ENCODE measurements at regions not wholly inside any gene's neighbourhood (a gene's known extent, or its start where the extent isn't known, plus 50 kb on each side); places are given as distances from the start of the nearest gene placed in this dataset.
"Not testable (repeated sequence)": the region's sequence is repeated elsewhere in the genome, so short reads cannot be mapped to it uniquely, and the experiment has no call there.

DNA sequence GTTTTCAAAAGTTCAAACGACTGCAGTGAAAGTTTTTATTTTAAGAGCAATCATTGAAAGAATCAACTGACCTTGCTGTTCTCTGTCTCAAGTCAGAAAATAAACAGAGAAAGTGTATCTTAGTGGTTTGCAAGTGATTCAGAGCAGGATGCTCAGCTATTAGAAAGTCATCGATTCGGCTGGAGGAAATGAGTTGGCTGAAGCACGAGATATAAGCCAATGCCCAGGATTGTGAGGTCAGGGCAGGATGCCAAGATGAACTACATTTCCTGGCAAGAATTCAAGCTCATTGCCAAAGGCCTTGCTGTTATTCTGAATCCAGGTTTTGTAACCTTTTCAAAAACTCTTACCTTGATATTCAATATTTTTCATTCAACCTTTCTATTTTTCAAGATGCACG is 541.4 kb upstream of the BOD1L1 start:
- H3K4me1 ChIP-seq = peaks cover 8% of the 10 kb centered on the region
- H3K27me3 ChIP-seq (ENCODE audit: low read depth) = no peaks in the 10 kb centered on the region
- H3K4me3 ChIP-seq = no peak overlapping the region
- no peaks in the 10 kb centered on the region for H3K9me3 ChIP-seq
- no peak for DNase-seq
- intact Hi-C loops (cut with DNase I) = no loop called here
- TF ChIP-seq, protein P1, sequence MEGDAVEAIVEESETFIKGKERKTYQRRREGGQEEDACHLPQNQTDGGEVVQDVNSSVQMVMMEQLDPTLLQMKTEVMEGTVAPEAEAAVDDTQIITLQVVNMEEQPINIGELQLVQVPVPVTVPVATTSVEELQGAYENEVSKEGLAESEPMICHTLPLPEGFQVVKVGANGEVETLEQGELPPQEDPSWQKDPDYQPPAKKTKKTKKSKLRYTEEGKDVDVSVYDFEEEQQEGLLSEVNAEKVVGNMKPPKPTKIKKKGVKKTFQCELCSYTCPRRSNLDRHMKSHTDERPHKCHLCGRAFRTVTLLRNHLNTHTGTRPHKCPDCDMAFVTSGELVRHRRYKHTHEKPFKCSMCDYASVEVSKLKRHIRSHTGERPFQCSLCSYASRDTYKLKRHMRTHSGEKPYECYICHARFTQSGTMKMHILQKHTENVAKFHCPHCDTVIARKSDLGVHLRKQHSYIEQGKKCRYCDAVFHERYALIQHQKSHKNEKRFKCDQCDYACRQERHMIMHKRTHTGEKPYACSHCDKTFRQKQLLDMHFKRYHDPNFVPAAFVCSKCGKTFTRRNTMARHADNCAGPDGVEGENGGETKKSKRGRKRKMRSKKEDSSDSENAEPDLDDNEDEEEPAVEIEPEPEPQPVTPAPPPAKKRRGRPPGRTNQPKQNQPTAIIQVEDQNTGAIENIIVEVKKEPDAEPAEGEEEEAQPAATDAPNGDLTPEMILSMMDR (IDR thresholded peaks at IDR 0.05) = no peak
- H3K36me3 ChIP-seq = no peaks in the 10 kb centered on the region
- no peak for ATAC-seq
- H3K27ac ChIP-seq = no peak overlapping the region

DNA sequence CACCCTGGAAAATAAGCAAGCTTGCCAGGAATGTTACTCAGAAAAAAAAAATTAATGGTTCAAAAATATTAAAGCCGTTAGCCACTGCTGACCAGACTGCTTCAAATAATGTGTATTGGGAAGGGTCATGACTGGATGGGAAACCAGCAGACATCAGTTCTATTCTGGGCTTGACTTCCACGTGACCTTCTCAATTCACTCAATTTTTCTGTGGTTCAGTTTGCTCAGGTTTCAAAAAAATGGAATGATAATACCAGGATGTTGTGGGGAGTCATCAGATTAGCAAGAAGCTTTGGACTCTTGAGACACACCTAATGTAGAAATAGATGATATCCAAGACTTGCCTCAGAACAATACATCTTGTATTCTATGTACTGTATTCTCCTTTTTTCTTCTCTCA is 541.9 kb upstream of the BOD1L1 start:
- intact Hi-C loops (cut with DNase I) = no loop called here
- TF ChIP-seq, protein P1 (IDR thresholded peaks at IDR 0.05) = no peak
- Histone ChIP-seq H3K27me3 (ENCODE audit: low read depth) (no peaks in the 10 kb centered on the region), H3K27ac (no peak overlapping the region), H3K9me3 (no peaks in the 10 kb centered on the region), H3K36me3 (no peaks in the 10 kb centered on the region), H3K4me1 (peaks cover 8% of the 10 kb centered on the region), H3K4me3 (no peak overlapping the region)
- ATAC-seq = no peak
- DNase-seq = no peak

DNA sequence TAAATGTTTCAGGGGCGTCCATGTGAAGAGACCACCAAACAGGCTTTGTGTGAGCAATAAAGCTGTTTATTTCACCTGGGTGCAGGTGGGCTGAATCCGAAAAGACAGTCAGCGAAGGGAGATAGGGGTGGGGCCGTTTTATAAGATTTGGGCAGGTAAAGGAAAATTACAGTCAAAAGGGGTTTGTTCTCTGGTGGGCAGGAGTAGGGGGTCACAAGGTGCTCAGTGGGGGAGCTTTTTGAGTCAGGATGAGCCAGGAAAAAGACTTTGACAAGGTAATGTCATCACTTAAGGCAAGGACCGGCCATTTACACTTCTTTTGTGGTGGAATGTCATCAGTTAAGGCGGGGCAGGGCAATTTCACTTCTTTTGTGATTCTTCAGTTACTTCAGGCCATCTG is 542.4 kb upstream of the BOD1L1 start:
- ATAC-seq; H3K4me1 ChIP-seq; H3K9me3 ChIP-seq; H3K27me3 ChIP-seq (ENCODE audit: low read depth); DNase-seq; H3K36me3 ChIP-seq; H3K27ac ChIP-seq; H3K4me3 ChIP-seq; intact Hi-C loops (cut with DNase I): not testable (repeated sequence)

DNA sequence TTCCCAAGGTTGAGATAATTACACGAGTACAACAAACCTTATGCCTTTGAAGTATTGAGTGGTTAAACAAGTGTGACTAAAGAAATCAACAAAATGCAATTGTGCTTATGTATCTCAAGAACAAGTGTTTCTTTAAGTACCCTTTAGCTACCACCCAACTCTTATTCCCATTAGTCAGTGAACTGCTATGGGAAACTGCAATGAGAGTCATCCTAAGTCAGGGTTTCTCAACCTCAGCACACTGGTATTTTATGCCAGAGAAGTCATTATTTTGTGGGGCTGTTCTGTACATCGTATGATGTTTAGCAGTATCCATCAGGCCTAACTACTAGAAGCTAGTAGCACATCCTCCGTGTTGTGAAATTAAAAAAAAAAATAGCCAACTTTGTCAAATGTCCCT is 549.1 kb upstream of the BOD1L1 start:
- DNase-seq (no peak), ATAC-seq (no peak)
- H3K27ac ChIP-seq = no peak overlapping the region
- H3K4me3 ChIP-seq = no peak overlapping the region
- H3K27me3 ChIP-seq (ENCODE audit: low read depth) = no peaks in the 10 kb centered on the region
- no peaks in the 10 kb centered on the region for H3K36me3 ChIP-seq
- H3K4me1 ChIP-seq = peaks cover 13% of the 10 kb centered on the region
- no peaks in the 10 kb centered on the region for H3K9me3 ChIP-seq
- intact Hi-C loops (cut with DNase I) = no loop called here
- TF ChIP-seq, protein P1 (IDR thresholded peaks at IDR 0.05) = no peak

DNA sequence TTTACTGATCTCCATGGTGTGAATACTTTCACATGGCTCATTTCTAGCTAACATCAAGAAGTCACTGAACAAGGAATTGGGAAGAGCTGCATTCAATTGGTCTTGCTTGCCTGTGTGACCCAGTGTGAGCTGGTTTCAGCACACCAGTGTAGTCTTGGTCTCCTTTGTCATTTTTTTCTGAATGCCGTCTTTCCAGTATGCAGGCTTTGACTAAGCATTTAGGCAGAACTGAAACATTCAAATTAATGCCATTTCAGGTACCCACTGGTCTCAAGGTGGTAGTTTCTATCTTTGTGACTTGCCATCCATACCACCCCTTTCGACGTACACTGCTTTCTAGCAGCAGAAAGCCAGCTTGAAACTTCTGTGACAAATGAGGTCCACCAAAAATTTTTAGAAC is 550.5 kb upstream of the BOD1L1 start:
- Histone ChIP-seq H3K36me3 (no peaks in the 10 kb centered on the region), H3K9me3 (no peaks in the 10 kb centered on the region), H3K27me3 (ENCODE audit: low read depth) (no peaks in the 10 kb centered on the region), H3K27ac (no peak overlapping the region), H3K4me3 (no peak overlapping the region), H3K4me1 (peaks cover 13% of the 10 kb centered on the region)
- intact Hi-C loops (cut with DNase I) = no loop called here
- ATAC-seq (no peak), DNase-seq (no peak)
- TF ChIP-seq, protein P1 (IDR thresholded peaks at IDR 0.05) = no peak

DNA sequence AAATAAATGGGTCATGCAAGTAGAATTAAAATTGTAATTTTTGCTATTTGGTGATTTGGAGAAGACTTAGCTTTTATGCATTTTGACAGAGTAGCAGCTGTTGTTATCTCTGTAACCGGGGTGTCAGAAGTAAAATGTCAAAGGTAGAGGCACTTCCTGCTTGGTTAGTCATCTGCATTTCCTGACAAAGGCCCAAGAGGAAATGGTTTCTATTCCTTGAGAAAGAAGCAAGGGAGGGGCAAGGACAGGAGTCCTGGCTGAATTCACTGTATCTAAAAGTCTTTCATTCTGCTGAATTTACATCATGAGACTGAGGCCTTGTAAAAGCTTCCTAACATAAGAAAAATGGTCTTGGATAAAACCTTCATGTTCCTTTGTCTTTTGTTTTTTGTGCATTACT is 550.9 kb upstream of the BOD1L1 start:
- Histone ChIP-seq H3K9me3 (no peaks in the 10 kb centered on the region), H3K4me1 (peaks cover 13% of the 10 kb centered on the region), H3K27me3 (ENCODE audit: low read depth) (no peaks in the 10 kb centered on the region), H3K27ac (no peak overlapping the region), H3K36me3 (no peaks in the 10 kb centered on the region), H3K4me3 (no peak overlapping the region)
- ATAC-seq (no peak), DNase-seq (no peak)
- TF ChIP-seq, protein P1 (IDR thresholded peaks at IDR 0.05) = no peak
- intact Hi-C loops (cut with DNase I) = no loop called here

All from lower lobe of right lung (tissue), 2 donors.